Pancreas (tissue), 10 donors: ENCODE measurements at regions not wholly inside any gene's neighbourhood (a gene's known extent, or its start where the extent isn't known, plus 50 kb on each side); places are given as distances from the start of the nearest gene placed in this dataset.

Experiments used
- ATAC-seq, 4 donors: fragments of 200-7000 bp; cut with Tn5 transposase; one replicate each; pipeline versions ENCODE4 v1.8.0 to v1.9.1; 2020; ENCODE audit warnings: mild to moderate bottlenecking in 4 of 4, moderate library complexity in 4 of 4
- DNase-seq, 6 donors: peaks; one replicate each; pipeline ENCODE4 v3.0.0-alpha.2; 2020
- FAIRE-seq: peaks from 2 replicates; lab custom pipeline; 2012; peaks lifted over from hg19 to GRCh38; lab: Jason Lieb, UNC
- H3K27ac ChIP-seq, 4 donors: fragments of 200-600 bp; sonication (generic); 1 replicate in 3 of 4; 2 replicates in 1 of 4; pipeline versions ENCODE4 v1.5.0 to v1.8.0; 2020
- H3K27me3 ChIP-seq, 4 donors: fragments of 200-600 bp; one replicate each; pipeline ENCODE4 v1.8.0; 2021
- H3K36me3 ChIP-seq, 3 donors: fragments of 200-600 bp; sonication (generic) in 1 of 3; one replicate each; pipeline versions ENCODE4 v1.5.0 to v1.8.0; 2020 to 2021
- H3K4me1 ChIP-seq, 3 donors: fragments of 200-600 bp; one replicate each; pipeline ENCODE4 v1.8.0; 2021
- H3K4me3 ChIP-seq, 4 donors: fragments of 200-600 bp; sonication (generic) in 2 of 4; one replicate each; pipeline versions ENCODE4 v1.5.0 to v1.8.0; 2020 to 2021
- H3K9me3 ChIP-seq, 4 donors: fragments of 200-600 bp; one replicate each; pipeline ENCODE4 v1.8.0; 2021
- CTCF ChIP-seq, 4 donors: fragments of 200-600 bp; sonication (generic) in 3 of 4; IDR thresholded peaks; one replicate each; pipeline versions ENCODE4 v1.5.0 to v1.8.0; 2021; ENCODE audit warnings: antibody characterized with exemption in 4 of 4
- WGBS, 2 donors: extraction: QIAGEN DNeasy Blood & Tissue Kit; methylation state at CpG; one replicate each; pipeline ENCODE4 v1.1.7; 2013; 5-methylcytosine and 5-hydroxymethylcytosine counted together
- intact Hi-C, 3 donors: fragments of 100-400 bp; cut with DNase I; formaldehyde crosslinking; loops; one replicate each; pipeline versions ENCODE4 v1.11.1 to v1.14.2; 2022
- donor health status: healthy with polysubstance abuse.
- donor health status: DM: no; HTN: no; CAD: no; lungs with moderate emphysema.
- donor health status: DM: no; HTN: no; CAD: no.
- donor health status: control.
- donor health status: control.
- donor health status: Bipolar disorder and iron deficiency.
- donor health status: DM: yes; HTN: yes; CAD: no.
- donor health status: DM: no; HTN: no; CAD: no.
- donor health status: DM: no; HTN: no; CAD: no.
- donor health status: DM: yes; HTN: yes; CAD: no.

GRCh38 chr3:115236496-115236895 lies 89.4 kb upstream of the ZBTB20 start:
- 76 to 85% methylated on average over 2 of the region's 2 CpGs for WGBS, 2 donors
- ATAC-seq = no peak
- TF ChIP-seq CTCF (IDR thresholded peaks at IDR 0.05) = no peak

GRCh38 chr3:115239717-115240116 lies 92.6 kb upstream of the ZBTB20 start:
- TF ChIP-seq CTCF (IDR thresholded peaks at IDR 0.05) = no peak
- no peak for FAIRE-seq
- H3K4me1 ChIP-seq = peaks cover 0 to 5% (median 0%) of the 10 kb centered on the region in 3 donors
- no peak overlapping the region for H3K4me3 ChIP-seq
- no peaks in the 10 kb centered on the region for H3K9me3 ChIP-seq
- H3K27ac ChIP-seq = peak overlapping the region in 1 of 4 donors; percentile 0
- H3K36me3 ChIP-seq = no peaks in the 10 kb centered on the region
- peak in 3 of 6 donors; percentile 9 to 34 (median 13) for DNase-seq
- intact Hi-C loops = no loop called here
- 28 to 38% methylated on average over 6 of the region's 6 CpGs for WGBS, 2 donors
- no peaks in the 10 kb centered on the region for H3K27me3 ChIP-seq
- ATAC-seq = peak in 3 of 4 donors; percentile 82 to 96 (median 92)

More at GRCh38 chr3:115236496-115236895, 89.4 kb upstream of the ZBTB20 start:
- intact Hi-C loops = no loop called here
- Histone ChIP-seq H3K27ac (no peak overlapping the region), H3K27me3 (no peaks in the 10 kb centered on the region), H3K9me3 (no peaks in the 10 kb centered on the region), H3K36me3 (no peaks in the 10 kb centered on the region), H3K4me1 (peaks cover 0 to 5% (median 0%) of the 10 kb centered on the region in 3 donors), H3K4me3 (no peak overlapping the region)
- FAIRE-seq (no peak), DNase-seq (no peak)

DNA sequence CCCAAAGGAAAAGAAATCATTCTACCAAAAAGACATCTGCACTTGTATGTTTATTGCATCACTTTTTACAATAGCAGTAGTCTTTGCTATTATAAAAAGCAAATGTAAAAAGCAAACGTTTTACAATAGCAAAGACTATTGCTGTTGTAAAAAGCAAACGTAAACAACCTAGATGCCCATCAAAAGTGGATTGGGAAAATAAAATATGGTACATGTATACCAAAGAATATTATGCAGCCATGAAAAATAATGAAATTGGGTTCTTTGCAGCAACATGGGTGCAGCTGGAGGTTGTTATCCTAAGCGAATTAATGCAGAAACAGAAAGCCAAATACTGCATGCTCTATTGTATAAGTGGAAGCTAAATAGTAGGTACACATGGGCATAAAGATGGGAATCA lies 97.3 kb upstream of the ZBTB20 start:
- Histone ChIP-seq H3K27me3 (no peaks in the 10 kb centered on the region), H3K27ac (no peak overlapping the region), H3K9me3 (no peaks in the 10 kb centered on the region), H3K36me3 (no peaks in the 10 kb centered on the region), H3K4me3 (no peak overlapping the region), H3K4me1 (peaks cover 0 to 5% (median 0%) of the 10 kb centered on the region in 3 donors)
- DNase-seq (no peak), FAIRE-seq (no peak), ATAC-seq (no peak)
- intact Hi-C loops = no loop called here
- WGBS, 2 donors = 52 to 69% methylated on average over 3 of the region's 3 CpGs
- TF ChIP-seq CTCF (IDR thresholded peaks at IDR 0.05) = no peak

DNA sequence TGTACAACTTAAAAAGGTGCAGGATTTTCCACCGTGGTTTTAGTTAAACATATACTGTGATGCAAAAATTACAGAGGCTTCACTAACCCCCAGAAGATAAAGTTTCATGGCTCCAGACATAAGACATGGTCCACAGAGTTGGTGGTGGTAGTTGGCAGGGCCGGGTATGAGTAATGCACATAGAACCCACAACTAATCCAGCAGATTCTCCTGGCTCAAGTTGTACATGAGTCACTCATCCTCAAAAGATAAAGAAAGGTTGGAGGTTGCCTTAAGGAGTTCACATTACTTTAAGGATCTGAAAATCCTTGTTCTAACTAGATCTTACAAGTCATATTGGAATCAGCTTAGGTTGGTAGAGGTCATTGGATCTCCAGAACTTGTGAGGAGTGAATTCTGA lies 98.3 kb upstream of the ZBTB20 start:
- TF ChIP-seq CTCF (IDR thresholded peaks at IDR 0.05) = no peak
- no peaks in the 10 kb centered on the region for H3K36me3 ChIP-seq
- ATAC-seq (peak in 1 of 4 donors; percentile 22), DNase-seq (no peak), FAIRE-seq (no peak)
- 86 to 89% methylated on average over 2 of the region's 2 CpGs for WGBS, 2 donors
- no peaks in the 10 kb centered on the region for H3K27me3 ChIP-seq
- intact Hi-C loops = no loop called here
- no peaks in the 10 kb centered on the region for H3K4me1 ChIP-seq
- no peak overlapping the region for H3K27ac ChIP-seq
- H3K9me3 ChIP-seq = no peaks in the 10 kb centered on the region
- H3K4me3 ChIP-seq = no peak overlapping the region

DNA sequence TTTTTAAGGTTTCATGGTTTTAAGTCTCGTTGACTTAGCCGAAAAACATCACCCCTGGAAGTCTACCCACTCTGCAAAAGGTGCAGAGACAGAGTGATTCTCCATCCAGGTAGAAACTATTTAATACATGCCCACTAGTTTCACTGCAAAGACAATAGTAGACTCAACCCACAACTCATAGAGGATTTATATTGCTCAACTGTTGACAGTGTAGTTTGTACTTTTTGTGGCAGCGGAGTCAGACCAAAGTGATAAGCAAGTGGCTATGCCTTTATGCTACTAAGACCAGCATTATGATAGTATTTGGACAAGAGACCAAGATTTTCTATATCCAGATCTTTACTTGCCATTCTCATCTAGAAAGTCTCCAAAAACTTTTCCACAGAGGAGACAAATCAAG lies 98.8 kb upstream of the ZBTB20 start:
- Histone ChIP-seq H3K4me1 (no peaks in the 10 kb centered on the region), H3K27me3 (no peaks in the 10 kb centered on the region), H3K27ac (no peak overlapping the region), H3K9me3 (no peaks in the 10 kb centered on the region), H3K4me3 (no peak overlapping the region), H3K36me3 (no peaks in the 10 kb centered on the region)
- intact Hi-C loops = no loop called here
- FAIRE-seq (no peak), ATAC-seq (no peak), DNase-seq (no peak)
- WGBS, 2 donors = 87 to 92% methylated on average over 3 of the region's 3 CpGs
- no peak for TF ChIP-seq CTCF (IDR thresholded peaks at IDR 0.05)
